Breast epithelium (tissue), 3 donors: ENCODE measurements at regions not wholly inside any gene's neighbourhood (a gene's known extent, or its start where the extent isn't known, plus 50 kb on each side); places are given as distances from the start of the nearest gene placed in this dataset.

ENCODE experiments used
- CTCF ChIP-seq, 3 donors: fragments of 450-650 bp; IDR thresholded peaks; one replicate each; pipeline ENCODE4 v1.5.1; 2016 to 2017; ENCODE audit warnings: antibody characterized with exemption in 3 of 3, mild to moderate bottlenecking in 3 of 3, moderate library complexity in 3 of 3
- POLR2A ChIP-seq: fragments of 450-650 bp; IDR thresholded peaks from one replicate; pipeline ENCODE4 v1.6.1; 2016; ENCODE audit warnings: antibody characterized with exemption, mild to moderate bottlenecking, moderate library complexity
- POLR2AphosphoS5 ChIP-seq, 3 donors: sonication (generic); formaldehyde crosslinking; IDR thresholded peaks; one replicate each; pipeline ENCODE4 v1.6.1; 2017; ENCODE audit warnings: antibody characterized with exemption in 3 of 3

- TF ChIP-seq CTCF (IDR thresholded peaks at IDR 0.05) (no peak), POLR2AphosphoS5 (IDR thresholded peaks at IDR 0.05) (no peak), POLR2A (no peak)
These were observed 100.9 kb downstream of the NCOR2 start for GRCh38 chr12:124466216-124467128.
